Colonic mucosa (tissue), 4 donors: ENCODE measurements at regions not wholly inside any gene's neighbourhood (a gene's known extent, or its start where the extent isn't known, plus 50 kb on each side); places are given as distances from the start of the nearest gene placed in this dataset.

Experiments
- DNase-seq: peaks from one replicate; pipeline ENCODE4 v3.0.0-alpha.2; 2020
- H3K27ac ChIP-seq: fragments of 200-600 bp; one replicate; pipeline ENCODE4 v1.8.0; 2021
- H3K27me3 ChIP-seq: fragments of 200-600 bp; one replicate; pipeline ENCODE4 v1.8.0; 2021
- H3K36me3 ChIP-seq: fragments of 200-600 bp; one replicate; pipeline ENCODE4 v1.8.0; 2021
- H3K4me1 ChIP-seq: fragments of 200-600 bp; one replicate; pipeline ENCODE4 v1.8.0; 2021; ENCODE audit warnings: mild to moderate bottlenecking
- H3K4me3 ChIP-seq: fragments of 200-600 bp; one replicate; pipeline ENCODE4 v1.8.0; 2021
- H3K9ac ChIP-seq, 2 donors: one replicate each; pipeline ENCODE4 v1.7.0; 2013; ENCODE audit warnings: control low read depth in 2 of 2, low read depth in 2 of 2, low read length in 2 of 2
- H3K9me3 ChIP-seq: fragments of 200-600 bp; one replicate; pipeline ENCODE4 v1.8.0; 2021
- CTCF ChIP-seq: fragments of 200-600 bp; IDR thresholded peaks from one replicate; pipeline ENCODE4 v1.8.0; 2022; ENCODE audit warnings: antibody characterized with exemption, mild to moderate bottlenecking
- intact Hi-C: fragments of 100-400 bp; cut with DNase I; formaldehyde crosslinking; loops from one replicate; pipeline ENCODE4 v1.14.1; 2022
- donor health status: healthy.
- donor health status: DM: no; HTN: no; CAD: no.
- donor health status: DM: no; HTN: no; CAD: no.

GRCh38 chr6:8707369-8707768 is 272.0 kb upstream of the SLC35B3 start:
- H3K36me3 ChIP-seq: no peaks in the 10 kb centered on the region
- intact Hi-C loops: no loop called here
- no peak for TF ChIP-seq CTCF
- no peak overlapping the region for H3K9ac ChIP-seq
- H3K27me3 ChIP-seq: no peaks in the 10 kb centered on the region
- H3K27ac ChIP-seq: no peak overlapping the region
- H3K4me3 ChIP-seq: no peak overlapping the region
- no peak for DNase-seq
- no peaks in the 10 kb centered on the region for H3K9me3 ChIP-seq
- H3K4me1 ChIP-seq: no peaks in the 10 kb centered on the region

- intact Hi-C loops: no loop called here
- Histone ChIP-seq H3K36me3 (no peaks in the 10 kb centered on the region), H3K27ac (no peak overlapping the region), H3K9ac (no peak overlapping the region), H3K4me3 (no peak overlapping the region), H3K9me3 (no peaks in the 10 kb centered on the region), H3K4me1 (no peaks in the 10 kb centered on the region), H3K27me3 (no peaks in the 10 kb centered on the region)
- no peak for TF ChIP-seq CTCF
- DNase-seq: no peak
These were observed 270.2 kb upstream of the SLC35B3 start for GRCh38 chr6:8705435-8706020.

GRCh38 chr6:8703059-8703458 is 267.7 kb upstream of the SLC35B3 start:
- no peak for TF ChIP-seq CTCF
- H3K4me1 ChIP-seq: no peaks in the 10 kb centered on the region
- H3K9me3 ChIP-seq: no peaks in the 10 kb centered on the region
- DNase-seq: no peak
- intact Hi-C loops: no loop called here
- no peak overlapping the region for H3K9ac ChIP-seq
- H3K27ac ChIP-seq: no peak overlapping the region
- H3K27me3 ChIP-seq: no peaks in the 10 kb centered on the region
- H3K4me3 ChIP-seq: no peak overlapping the region
- no peaks in the 10 kb centered on the region for H3K36me3 ChIP-seq

GRCh38 chr6:8688821-8689220 is 253.5 kb upstream of the SLC35B3 start:
- no peaks in the 10 kb centered on the region for H3K36me3 ChIP-seq
- H3K4me3 ChIP-seq: no peak overlapping the region
- H3K27ac ChIP-seq: no peak overlapping the region
- no peaks in the 10 kb centered on the region for H3K4me1 ChIP-seq
- intact Hi-C loops: no loop called here
- H3K9me3 ChIP-seq: no peaks in the 10 kb centered on the region
- TF ChIP-seq CTCF: no peak
- no peak for DNase-seq
- H3K9ac ChIP-seq: no peak overlapping the region
- H3K27me3 ChIP-seq: no peaks in the 10 kb centered on the region

GRCh38 chr6:8686077-8686476 is 250.7 kb upstream of the SLC35B3 start:
- intact Hi-C loops: no loop called here
- Histone ChIP-seq H3K4me3 (no peak overlapping the region), H3K4me1 (no peaks in the 10 kb centered on the region), H3K9me3 (no peaks in the 10 kb centered on the region), H3K9ac (no peak overlapping the region), H3K27ac (no peak overlapping the region), H3K27me3 (no peaks in the 10 kb centered on the region), H3K36me3 (no peaks in the 10 kb centered on the region)
- TF ChIP-seq CTCF: no peak
- no peak for DNase-seq

GRCh38 chr6:8683204-8683603 is 247.9 kb upstream of the SLC35B3 start:
- H3K9ac ChIP-seq: no peak overlapping the region
- no peak for TF ChIP-seq CTCF
- no peaks in the 10 kb centered on the region for H3K27me3 ChIP-seq
- no peak for DNase-seq
- no peaks in the 10 kb centered on the region for H3K4me1 ChIP-seq
- intact Hi-C loops: no loop called here
- H3K36me3 ChIP-seq: no peaks in the 10 kb centered on the region
- H3K9me3 ChIP-seq: no peaks in the 10 kb centered on the region
- H3K4me3 ChIP-seq: no peak overlapping the region
- no peak overlapping the region for H3K27ac ChIP-seq
